ENCODE measurements at regions not wholly inside any gene's neighbourhood (a gene's known extent, or its start where the extent isn't known, plus 50 kb on each side); places are given as distances from the start of the nearest gene placed in this dataset.
A peak's percentile ranks its signal among the peaks of the same experiment; 100 is the strongest.

DNA sequence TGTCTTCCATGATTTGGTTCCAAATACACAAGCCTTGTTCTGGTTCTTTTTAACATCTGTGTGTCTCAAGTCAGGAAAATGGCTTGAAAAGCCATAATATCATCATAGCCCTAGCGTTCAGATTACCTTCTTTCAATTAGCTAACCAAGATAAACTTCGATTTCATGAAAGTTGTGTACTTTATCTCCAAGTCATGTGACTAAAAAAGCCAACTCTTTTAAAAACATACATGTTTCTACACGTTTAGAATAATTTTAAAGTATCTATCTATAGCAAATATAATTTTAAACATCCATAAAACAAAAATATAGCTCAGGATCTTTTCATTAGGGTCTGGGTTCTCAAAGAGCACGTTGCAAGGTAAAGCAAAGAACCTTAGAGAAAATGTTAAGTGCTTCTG is 261.1 kb downstream of the PRL start:
- no peak for FAIRE-seq

DNA sequence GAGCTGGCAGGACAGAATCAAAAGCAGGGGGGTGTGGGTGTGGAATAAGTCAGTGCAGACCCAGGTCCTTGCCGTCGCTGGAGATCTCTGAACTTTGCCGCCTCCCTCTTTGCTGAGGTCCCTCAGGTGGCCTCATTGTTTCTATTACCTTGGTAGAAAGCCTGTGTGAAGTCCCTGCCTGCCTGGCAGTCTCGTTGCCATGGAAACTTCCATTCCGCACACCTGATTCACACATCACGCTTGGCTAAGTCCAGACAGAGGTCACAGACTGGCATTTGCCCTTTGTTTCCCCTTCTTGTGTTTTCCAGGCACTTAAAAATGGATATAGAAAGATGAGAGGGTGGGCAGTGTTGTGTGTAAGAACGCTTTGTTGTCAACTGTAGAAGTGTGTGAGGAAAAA is 260.6 kb downstream of the PRL start:
- H3K9ac ChIP-seq (ENCODE audit: low read length): peak overlapping the region; percentile 39
- peaks cover 20% of the 10 kb centered on the region for H3K36me3 Mint-ChIP-seq (ENCODE audit: low read depth, unreplicated experiment)
- H3K4me1 Mint-ChIP-seq (ENCODE audit: low read depth, unreplicated experiment): peaks cover 15% of the 10 kb centered on the region
- no peak for FAIRE-seq
- H2AFZ ChIP-seq (ENCODE audit: low read depth, low read length): no peak overlapping the region
- H3K79me2 ChIP-seq (ENCODE audit: insufficient read depth, low read length): no peaks in the 10 kb centered on the region
- H4K20me1 ChIP-seq (ENCODE audit: insufficient read depth, low read length): no peaks in the 10 kb centered on the region
- no peaks in the 10 kb centered on the region for H3K36me3 ChIP-seq (ENCODE audit: insufficient read depth, low read length)
- H3K4me3 Mint-ChIP-seq (ENCODE audit: unreplicated experiment): peak overlapping the region; percentile 50
- H3K27ac ChIP-seq (ENCODE audit: low read depth, low read length): peak overlapping the region; percentile 52
- H3K4me1 ChIP-seq (ENCODE audit: insufficient read depth, low read length): peaks cover 12% of the 10 kb centered on the region
- no peaks in the 10 kb centered on the region for H3K27me3 ChIP-seq (ENCODE audit: insufficient read depth, low read length)
- H3K27ac Mint-ChIP-seq (ENCODE audit: unreplicated experiment): peak overlapping the region; percentile 82
- DNase-seq (ENCODE audit: low read depth): peak; percentile 86
- TF ChIP-seq, protein P1, sequence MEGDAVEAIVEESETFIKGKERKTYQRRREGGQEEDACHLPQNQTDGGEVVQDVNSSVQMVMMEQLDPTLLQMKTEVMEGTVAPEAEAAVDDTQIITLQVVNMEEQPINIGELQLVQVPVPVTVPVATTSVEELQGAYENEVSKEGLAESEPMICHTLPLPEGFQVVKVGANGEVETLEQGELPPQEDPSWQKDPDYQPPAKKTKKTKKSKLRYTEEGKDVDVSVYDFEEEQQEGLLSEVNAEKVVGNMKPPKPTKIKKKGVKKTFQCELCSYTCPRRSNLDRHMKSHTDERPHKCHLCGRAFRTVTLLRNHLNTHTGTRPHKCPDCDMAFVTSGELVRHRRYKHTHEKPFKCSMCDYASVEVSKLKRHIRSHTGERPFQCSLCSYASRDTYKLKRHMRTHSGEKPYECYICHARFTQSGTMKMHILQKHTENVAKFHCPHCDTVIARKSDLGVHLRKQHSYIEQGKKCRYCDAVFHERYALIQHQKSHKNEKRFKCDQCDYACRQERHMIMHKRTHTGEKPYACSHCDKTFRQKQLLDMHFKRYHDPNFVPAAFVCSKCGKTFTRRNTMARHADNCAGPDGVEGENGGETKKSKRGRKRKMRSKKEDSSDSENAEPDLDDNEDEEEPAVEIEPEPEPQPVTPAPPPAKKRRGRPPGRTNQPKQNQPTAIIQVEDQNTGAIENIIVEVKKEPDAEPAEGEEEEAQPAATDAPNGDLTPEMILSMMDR (IDR thresholded peaks at IDR 0.05; ENCODE audit: insufficient read depth, low read depth, low read length): no peak
- H3K9me3 Mint-ChIP-seq (ENCODE audit: unreplicated experiment): peaks cover 12% of the 10 kb centered on the region
- H3K4me3 ChIP-seq (ENCODE audit: insufficient read depth, low read depth, low read length): no peak overlapping the region
- H3K9me3 ChIP-seq (ENCODE audit: insufficient read depth, low read depth, low read length): no peaks in the 10 kb centered on the region
- no peaks in the 10 kb centered on the region for H3K27me3 Mint-ChIP-seq (ENCODE audit: low read depth, unreplicated experiment)
- H3K4me2 ChIP-seq (ENCODE audit: low read length): peak overlapping the region; percentile 67

More for the DNA sequence above, 261.1 kb downstream of the PRL start:
- Histone ChIP-seq H3K4me1 (ENCODE audit: insufficient read depth, low read length) (peaks cover 12% of the 10 kb centered on the region), H4K20me1 (ENCODE audit: insufficient read depth, low read length) (no peaks in the 10 kb centered on the region), H2AFZ (ENCODE audit: low read depth, low read length) (no peak overlapping the region), H3K27ac (ENCODE audit: low read depth, low read length) (peak overlapping the region; percentile 52), H3K9me3 (ENCODE audit: insufficient read depth, low read depth, low read length) (no peaks in the 10 kb centered on the region), H3K79me2 (ENCODE audit: insufficient read depth, low read length) (no peaks in the 10 kb centered on the region), H3K4me2 (ENCODE audit: low read length) (peak overlapping the region; percentile 67), H3K27me3 (ENCODE audit: insufficient read depth, low read length) (no peaks in the 10 kb centered on the region), H3K9ac (ENCODE audit: low read length) (peak overlapping the region; percentile 39), H3K4me3 (ENCODE audit: insufficient read depth, low read depth, low read length) (no peak overlapping the region), H3K36me3 (ENCODE audit: insufficient read depth, low read length) (no peaks in the 10 kb centered on the region)
- Mint-ChIP-seq H3K4me1 (ENCODE audit: low read depth, unreplicated experiment) (peaks cover 15% of the 10 kb centered on the region), H3K36me3 (ENCODE audit: low read depth, unreplicated experiment) (peaks cover 20% of the 10 kb centered on the region), H3K9me3 (ENCODE audit: unreplicated experiment) (peaks cover 10% of the 10 kb centered on the region), H3K27me3 (ENCODE audit: low read depth, unreplicated experiment) (no peaks in the 10 kb centered on the region), H3K27ac (ENCODE audit: unreplicated experiment) (peak overlapping the region; percentile 82), H3K4me3 (ENCODE audit: unreplicated experiment) (no peak overlapping the region)
- no peak for TF ChIP-seq EZH2 (IDR thresholded peaks at IDR 0.05; ENCODE audit: insufficient read depth, low read length)
- TF ChIP-seq, protein P1 (IDR thresholded peaks at IDR 0.05; ENCODE audit: insufficient read depth, low read depth, low read length): no peak
- no peak for DNase-seq (ENCODE audit: low read depth)

DNA sequence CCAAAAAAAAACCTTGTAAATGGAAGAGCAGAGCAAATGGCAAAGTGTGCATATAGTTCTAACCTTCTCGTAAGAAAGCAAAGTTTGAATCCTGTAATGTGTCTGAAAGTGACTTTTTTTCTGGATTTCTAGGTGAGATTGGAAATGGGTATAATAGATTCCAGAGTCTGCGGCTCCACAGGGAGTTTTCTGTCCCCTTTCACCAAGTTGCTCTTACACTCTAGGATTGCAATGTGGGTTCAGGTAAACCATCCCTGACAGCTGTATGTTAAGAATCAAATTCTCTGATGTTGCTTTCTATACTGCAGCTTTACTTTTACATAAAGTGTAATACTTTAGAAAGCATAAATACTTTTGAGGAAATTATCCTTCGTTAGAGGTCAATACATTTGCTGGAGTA is 260.1 kb downstream of the PRL start:
- peaks cover 20% of the 10 kb centered on the region for H3K36me3 Mint-ChIP-seq (ENCODE audit: low read depth, unreplicated experiment)
- no peak for TF ChIP-seq EZH2 (IDR thresholded peaks at IDR 0.05; ENCODE audit: insufficient read depth, low read length)
- TF ChIP-seq, protein P1 (IDR thresholded peaks at IDR 0.05; ENCODE audit: insufficient read depth, low read depth, low read length): no peak

More for the DNA sequence above, 260.1 kb downstream of the PRL start:
- Histone ChIP-seq H3K4me3 (ENCODE audit: insufficient read depth, low read depth, low read length) (no peak overlapping the region), H2AFZ (ENCODE audit: low read depth, low read length) (no peak overlapping the region), H3K27ac (ENCODE audit: low read depth, low read length) (peak overlapping the region; percentile 52), H3K9me3 (ENCODE audit: insufficient read depth, low read depth, low read length) (no peaks in the 10 kb centered on the region), H3K9ac (ENCODE audit: low read length) (peak overlapping the region; percentile 39), H3K36me3 (ENCODE audit: insufficient read depth, low read length) (no peaks in the 10 kb centered on the region), H4K20me1 (ENCODE audit: insufficient read depth, low read length) (no peaks in the 10 kb centered on the region), H3K4me2 (ENCODE audit: low read length) (peak overlapping the region; percentile 67), H3K79me2 (ENCODE audit: insufficient read depth, low read length) (no peaks in the 10 kb centered on the region), H3K4me1 (ENCODE audit: insufficient read depth, low read length) (peaks cover 15% of the 10 kb centered on the region), H3K27me3 (ENCODE audit: insufficient read depth, low read length) (no peaks in the 10 kb centered on the region)
- no peak for FAIRE-seq
- Mint-ChIP-seq H3K27ac (ENCODE audit: unreplicated experiment) (peak overlapping the region; percentile 82), H3K27me3 (ENCODE audit: low read depth, unreplicated experiment) (no peaks in the 10 kb centered on the region), H3K4me3 (ENCODE audit: unreplicated experiment) (no peak overlapping the region), H3K4me1 (ENCODE audit: low read depth, unreplicated experiment) (peaks cover 15% of the 10 kb centered on the region), H3K9me3 (ENCODE audit: unreplicated experiment) (peaks cover 12% of the 10 kb centered on the region)
- no peak for DNase-seq (ENCODE audit: low read depth)
